Brain microvascular endothelial cell (primary cell): ENCODE measurements at regions not wholly inside any gene's neighbourhood (a gene's known extent, or its start where the extent isn't known, plus 50 kb on each side); places are given as distances from the start of the nearest gene placed in this dataset.
"Not testable (repeated sequence)": the region's sequence is repeated elsewhere in the genome, so short reads cannot be mapped to it uniquely, and the experiment has no call there.

Source experiments
- DNase-seq: peaks from one replicate; pipeline ENCODE4 v3.0.0-alpha.2; 2020
- H3K27ac ChIP-seq: fragments of 250-450 bp; sonication (Bioruptor Pico); 2 replicates; pipeline ENCODE4 v1.5.1; 2020; ENCODE audit warnings: mild to moderate bottlenecking, moderate library complexity
- H3K27me3 ChIP-seq: fragments of 250-450 bp; sonication (Bioruptor Pico); replicated peaks from 2 replicates; pipeline ENCODE4 v1.5.1; 2020; ENCODE audit warnings: mild to moderate bottlenecking
- H3K36me3 ChIP-seq: fragments of 250-450 bp; sonication (Bioruptor Pico); replicated peaks from 2 replicates; pipeline ENCODE4 v1.5.1; 2020; ENCODE audit warnings: mild to moderate bottlenecking
- H3K4me3 ChIP-seq: 2 replicates; pipeline ENCODE4 v1.5.1; 2011; ENCODE audit warnings: low read depth, mild to moderate bottlenecking, control low read depth, low read length, moderate library complexity
- in situ Hi-C: cut with HindIII; loops from 2 replicates; pipeline ENCODE4 v1.10.0; 2017; ENCODE audit warnings: low sequenced_read_pairs, low pct_ligation_motif_present
- TF ChIP-seq, protein P1 (sequence below): IDR thresholded peaks from 2 replicates; pipeline ENCODE4 v1.5.1; 2011; ENCODE audit warnings: low read depth, mild to moderate bottlenecking, moderate library complexity, low read length, control low read depth, inconsistent platforms; ENCODE audit errors: missing control alignments

DNA sequence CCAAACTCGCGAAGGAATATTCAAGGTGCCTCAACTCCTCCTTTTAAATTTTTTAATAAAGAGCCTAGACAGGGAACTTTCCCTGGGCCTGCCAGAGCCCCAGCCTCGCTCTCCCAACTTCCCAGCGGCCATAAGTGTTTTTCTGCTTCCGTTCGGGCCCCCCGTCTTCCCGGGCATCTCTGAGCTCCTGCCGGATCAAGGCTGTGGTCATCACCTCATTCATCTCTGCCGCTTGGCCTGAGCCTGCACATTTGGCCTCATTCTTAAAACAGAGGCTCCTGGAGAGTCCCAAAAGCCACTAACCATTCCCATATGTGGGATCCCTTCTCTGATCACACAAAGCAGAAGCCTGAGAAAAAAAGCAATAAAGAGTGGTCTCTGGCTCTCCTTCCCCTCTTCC, 969.1 kb upstream of the DEFB115 start:
- TF ChIP-seq, protein P1, sequence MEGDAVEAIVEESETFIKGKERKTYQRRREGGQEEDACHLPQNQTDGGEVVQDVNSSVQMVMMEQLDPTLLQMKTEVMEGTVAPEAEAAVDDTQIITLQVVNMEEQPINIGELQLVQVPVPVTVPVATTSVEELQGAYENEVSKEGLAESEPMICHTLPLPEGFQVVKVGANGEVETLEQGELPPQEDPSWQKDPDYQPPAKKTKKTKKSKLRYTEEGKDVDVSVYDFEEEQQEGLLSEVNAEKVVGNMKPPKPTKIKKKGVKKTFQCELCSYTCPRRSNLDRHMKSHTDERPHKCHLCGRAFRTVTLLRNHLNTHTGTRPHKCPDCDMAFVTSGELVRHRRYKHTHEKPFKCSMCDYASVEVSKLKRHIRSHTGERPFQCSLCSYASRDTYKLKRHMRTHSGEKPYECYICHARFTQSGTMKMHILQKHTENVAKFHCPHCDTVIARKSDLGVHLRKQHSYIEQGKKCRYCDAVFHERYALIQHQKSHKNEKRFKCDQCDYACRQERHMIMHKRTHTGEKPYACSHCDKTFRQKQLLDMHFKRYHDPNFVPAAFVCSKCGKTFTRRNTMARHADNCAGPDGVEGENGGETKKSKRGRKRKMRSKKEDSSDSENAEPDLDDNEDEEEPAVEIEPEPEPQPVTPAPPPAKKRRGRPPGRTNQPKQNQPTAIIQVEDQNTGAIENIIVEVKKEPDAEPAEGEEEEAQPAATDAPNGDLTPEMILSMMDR, result no peak
- Histone ChIP-seq H3K27ac (no peak overlapping the region), H3K27me3 (no peaks in the 10 kb centered on the region), H3K4me3 (no peak overlapping the region), H3K36me3 (no peaks in the 10 kb centered on the region)
- in situ Hi-C loops, result no loop called here
- DNase-seq, result no peak

DNA sequence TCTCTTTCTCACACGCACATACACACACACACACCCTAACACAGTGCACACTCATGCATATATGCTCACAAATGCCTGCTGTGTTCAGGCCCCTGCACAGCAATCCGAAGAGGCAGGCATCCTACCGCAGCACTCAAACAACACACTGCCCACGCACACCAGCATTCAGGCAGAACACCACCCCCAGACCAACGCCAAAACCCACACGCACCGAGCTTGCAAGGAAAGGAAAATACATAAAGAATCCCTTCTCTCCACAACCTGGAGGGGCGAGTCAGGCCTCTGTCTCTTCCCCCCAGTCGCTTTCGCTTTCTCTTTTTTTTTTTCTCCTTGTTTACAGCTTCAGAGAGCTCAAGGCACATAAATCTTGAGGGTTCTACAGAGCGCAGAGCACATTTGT, 968.4 kb upstream of the DEFB115 start:
- in situ Hi-C loops, H3K27me3 ChIP-seq, H3K27ac ChIP-seq, H3K36me3 ChIP-seq, H3K4me3 ChIP-seq: not testable (repeated sequence)
- DNase-seq, result peak; percentile 4

DNA sequence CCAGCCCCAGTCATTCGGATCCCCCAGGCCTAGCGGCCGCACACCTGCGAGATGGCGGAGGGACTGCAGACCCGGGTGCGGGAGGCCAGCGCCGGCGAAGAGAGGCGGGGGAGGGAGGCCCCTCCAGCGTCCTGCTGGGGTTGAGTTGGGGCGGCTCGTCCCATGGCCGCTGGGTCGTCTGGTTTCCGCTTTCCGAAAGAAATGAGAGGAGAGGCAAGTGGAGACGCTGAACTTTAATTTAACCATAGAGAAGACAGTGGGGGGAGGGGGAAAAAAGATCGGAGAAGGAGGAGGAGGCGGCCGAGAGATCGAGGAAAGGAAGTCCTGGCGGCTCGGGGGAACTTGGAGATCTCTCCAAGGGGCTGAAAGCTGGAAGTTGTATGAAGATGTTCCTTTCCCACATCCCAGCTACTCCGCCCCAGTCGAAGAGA, 967.7 kb upstream of the DEFB115 start:
- peak overlapping the region; percentile 12 for H3K4me3 ChIP-seq
- peak overlapping the region; percentile 21 for H3K27ac ChIP-seq
- H3K27me3 ChIP-seq, H3K36me3 ChIP-seq, DNase-seq, in situ Hi-C loops: not testable (repeated sequence)

DNA sequence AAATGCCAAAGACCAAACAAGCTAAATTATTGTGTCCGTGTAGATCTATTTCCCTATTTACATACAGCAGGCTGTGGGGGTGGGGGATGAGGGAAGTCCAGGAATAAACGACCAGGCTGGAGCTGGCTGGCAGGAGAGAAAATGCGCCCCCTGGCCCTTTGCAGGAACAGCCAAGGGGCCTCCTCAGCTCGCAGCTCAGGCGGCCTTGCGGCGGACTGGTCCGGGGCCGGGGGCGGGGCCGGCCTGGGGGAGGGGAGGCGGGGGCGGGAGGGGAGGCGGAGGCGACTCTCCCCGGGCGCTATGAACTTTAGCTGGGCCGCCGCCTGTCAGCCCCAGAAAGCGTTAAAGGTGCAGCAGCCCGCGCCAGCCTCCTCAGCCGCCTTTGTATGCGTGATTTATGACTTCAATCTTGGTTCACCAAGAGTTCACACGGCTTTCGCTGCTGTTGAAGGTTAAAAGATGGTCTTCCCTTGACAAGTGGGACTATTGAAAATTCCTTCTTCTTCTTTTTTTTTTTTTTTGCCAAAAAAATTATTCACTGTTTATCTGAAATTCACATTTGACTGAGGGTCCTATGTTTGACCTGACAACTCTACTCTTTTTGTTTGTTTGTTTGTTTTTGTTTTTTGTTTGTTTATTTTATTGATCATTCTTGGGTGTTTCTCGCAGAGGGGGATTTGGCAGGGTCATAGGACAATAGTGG, 967.0 kb upstream of the DEFB115 start:
- H3K36me3 ChIP-seq, in situ Hi-C loops, H3K27me3 ChIP-seq, H3K4me3 ChIP-seq: not testable (repeated sequence)
- H3K27ac ChIP-seq, result peak overlapping the region; percentile 21
- DNase-seq, result peak; percentile 7

DNA sequence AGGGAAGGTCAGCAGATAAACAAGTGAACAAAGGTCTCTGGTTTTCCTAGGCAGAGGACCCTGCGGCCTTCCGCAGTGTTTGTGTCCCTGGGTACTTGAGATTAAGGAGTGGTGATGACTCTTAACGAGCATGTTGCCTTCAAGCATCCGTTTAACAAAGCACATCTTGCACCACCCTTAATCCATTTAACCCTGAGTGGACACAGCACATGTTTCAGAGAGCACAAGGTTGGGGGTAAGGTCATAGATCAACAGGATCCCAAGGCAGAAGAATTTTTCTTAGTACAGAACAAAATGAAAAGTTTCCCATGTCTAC, 966.4 kb upstream of the DEFB115 start:
- H3K36me3 ChIP-seq, in situ Hi-C loops, H3K27me3 ChIP-seq, H3K4me3 ChIP-seq, H3K27ac ChIP-seq, DNase-seq: not testable (repeated sequence)

DNA sequence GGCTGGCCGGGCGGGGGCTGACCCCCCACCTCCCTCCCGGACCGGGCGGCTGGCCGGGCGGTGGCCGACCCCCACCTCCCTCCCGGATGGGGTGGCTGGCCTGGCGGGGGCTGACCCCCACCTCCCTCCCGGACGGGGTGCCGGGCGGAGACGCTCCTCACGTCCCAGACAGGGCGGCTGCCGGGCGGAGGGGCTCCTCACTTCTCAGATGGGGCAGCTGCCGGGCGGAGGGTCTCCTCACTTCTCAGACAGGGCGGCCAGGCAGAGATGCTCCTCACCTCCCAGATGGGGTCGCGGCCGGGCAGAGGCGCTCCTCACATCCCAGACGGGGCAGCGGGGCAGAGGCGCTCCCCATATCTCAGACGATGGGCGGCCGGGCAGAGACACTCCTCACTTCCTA, 965.8 kb upstream of the DEFB115 start:
- H3K36me3 ChIP-seq, in situ Hi-C loops, H3K27me3 ChIP-seq, H3K27ac ChIP-seq, DNase-seq, H3K4me3 ChIP-seq: not testable (repeated sequence)

DNA sequence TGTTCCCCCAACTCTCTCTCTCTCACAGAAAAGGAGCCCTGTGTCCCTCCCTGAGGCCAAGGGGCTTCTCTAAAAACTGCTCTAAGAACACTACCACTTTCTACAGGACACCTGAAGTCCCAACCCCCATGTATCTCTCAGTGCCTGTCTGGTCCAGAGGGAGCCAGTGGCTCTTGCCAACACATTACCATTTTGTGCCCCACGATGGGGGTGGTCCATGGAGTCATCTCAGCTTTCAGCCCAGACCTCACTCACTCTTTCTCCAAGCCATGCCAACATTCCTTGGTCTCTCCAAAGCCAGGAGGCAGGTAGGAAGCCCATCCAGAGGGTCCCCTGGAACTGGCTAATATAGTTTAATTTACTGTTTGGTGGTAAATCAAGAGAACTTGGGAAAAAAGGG, 962.1 kb upstream of the DEFB115 start:
- in situ Hi-C loops, DNase-seq, H3K27me3 ChIP-seq, H3K27ac ChIP-seq, H3K4me3 ChIP-seq, H3K36me3 ChIP-seq: not testable (repeated sequence)

DNA sequence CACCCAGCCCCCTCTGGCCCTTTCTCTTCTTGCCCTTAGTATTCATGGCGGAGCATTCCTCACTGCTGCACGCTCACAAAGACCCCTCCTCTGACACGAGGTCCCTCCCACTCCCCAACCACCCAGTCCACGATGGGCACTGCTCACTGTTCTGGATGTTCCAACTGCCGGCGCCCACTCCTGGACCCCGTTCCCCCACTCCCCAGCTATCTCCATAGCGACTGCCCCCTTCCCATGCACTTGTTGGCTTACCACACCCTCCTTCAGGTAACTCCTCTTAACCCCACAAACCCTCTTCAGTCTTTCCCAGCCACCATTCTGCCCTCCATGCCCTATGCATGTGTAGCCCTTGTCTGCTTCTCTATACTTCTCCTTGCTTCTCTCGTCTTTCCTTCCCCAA, 961.5 kb upstream of the DEFB115 start:
- H3K27ac ChIP-seq, in situ Hi-C loops, H3K4me3 ChIP-seq: not testable (repeated sequence)

DNA sequence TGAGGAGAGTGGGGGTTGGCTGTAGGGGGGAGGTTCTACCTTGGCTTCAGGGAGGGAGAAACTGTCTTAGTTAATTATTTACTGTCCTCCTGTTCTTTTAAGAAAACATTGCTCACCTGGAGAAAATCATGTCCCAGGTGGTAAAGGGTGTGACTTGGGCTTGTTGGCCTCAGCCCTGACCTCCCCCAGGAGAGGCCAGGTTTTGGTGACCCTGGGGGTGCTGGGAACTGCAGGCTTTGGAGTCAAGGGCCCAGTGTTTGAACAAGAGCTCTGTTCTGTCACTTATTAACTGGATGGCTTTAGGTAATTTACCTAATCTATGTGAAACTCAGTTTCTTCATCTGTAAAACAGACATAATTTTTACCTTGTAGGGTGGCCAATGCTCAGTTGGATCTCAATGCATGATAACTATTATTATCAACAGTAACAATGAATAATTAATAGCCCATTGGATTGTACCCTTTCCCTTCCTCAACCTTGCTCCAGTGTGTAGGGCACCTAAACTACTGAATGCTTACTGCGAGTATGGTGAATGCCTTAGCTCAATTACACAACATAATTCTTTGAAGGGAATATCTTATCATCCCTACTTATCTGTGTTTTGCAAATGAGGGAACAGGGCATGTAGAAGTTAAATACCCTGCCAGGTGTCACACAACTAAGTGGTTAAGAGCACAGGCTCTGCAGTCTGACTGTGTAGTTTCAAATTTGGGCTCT, 959.4 kb upstream of the DEFB115 start:
- H3K27me3 ChIP-seq, in situ Hi-C loops, H3K4me3 ChIP-seq, H3K27ac ChIP-seq, DNase-seq, H3K36me3 ChIP-seq: not testable (repeated sequence)

More for the DNA sequence above, 961.5 kb upstream of the DEFB115 start:
- not testable (repeated sequence) for H3K27me3 ChIP-seq, H3K36me3 ChIP-seq, DNase-seq

DNA sequence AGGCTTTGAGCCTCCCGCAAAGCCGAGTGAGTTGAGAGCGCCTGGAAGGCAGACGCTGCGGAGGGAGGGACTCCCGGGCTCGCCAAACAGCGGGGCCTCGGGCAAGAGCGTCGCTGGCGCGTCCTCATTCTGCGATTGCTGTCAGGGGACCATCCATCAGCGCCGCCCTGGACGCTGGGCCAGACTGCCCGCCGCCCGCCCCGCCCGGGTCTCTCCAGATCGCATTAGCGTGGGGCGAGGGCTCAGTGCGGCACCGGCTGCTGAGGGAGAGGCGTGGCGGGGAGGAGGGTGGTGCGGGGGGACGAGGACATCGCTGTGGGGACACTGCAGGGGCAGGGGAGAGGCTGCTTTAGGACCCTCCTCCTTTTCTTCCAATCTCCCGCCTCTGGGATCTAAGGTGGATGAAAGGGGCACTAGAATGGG, 957.2 kb upstream of the DEFB115 start:
- H3K27ac ChIP-seq, H3K4me3 ChIP-seq, DNase-seq, H3K27me3 ChIP-seq, in situ Hi-C loops, H3K36me3 ChIP-seq: not testable (repeated sequence)

DNA sequence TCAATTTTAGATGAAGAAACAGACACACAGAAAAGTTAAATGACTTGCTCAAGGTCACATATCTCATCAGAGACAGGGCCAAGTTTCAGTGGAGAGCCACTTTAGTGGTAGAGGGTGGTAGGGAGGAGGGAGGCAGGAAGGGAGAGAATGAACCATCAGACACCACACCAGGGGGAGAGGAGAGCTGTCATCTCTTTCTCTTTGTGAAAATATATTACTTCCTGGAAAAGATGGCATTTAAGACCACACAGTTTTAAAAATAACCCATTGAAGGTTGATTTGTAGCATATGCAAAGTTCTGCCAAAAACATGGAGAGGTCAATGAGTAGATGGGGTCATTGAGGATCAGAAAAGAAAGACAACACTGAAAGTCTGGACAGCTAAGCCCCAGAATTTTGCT, 954.7 kb upstream of the DEFB115 start:
- H3K36me3 ChIP-seq, in situ Hi-C loops, DNase-seq, H3K27me3 ChIP-seq, H3K4me3 ChIP-seq, H3K27ac ChIP-seq: not testable (repeated sequence)

DNA sequence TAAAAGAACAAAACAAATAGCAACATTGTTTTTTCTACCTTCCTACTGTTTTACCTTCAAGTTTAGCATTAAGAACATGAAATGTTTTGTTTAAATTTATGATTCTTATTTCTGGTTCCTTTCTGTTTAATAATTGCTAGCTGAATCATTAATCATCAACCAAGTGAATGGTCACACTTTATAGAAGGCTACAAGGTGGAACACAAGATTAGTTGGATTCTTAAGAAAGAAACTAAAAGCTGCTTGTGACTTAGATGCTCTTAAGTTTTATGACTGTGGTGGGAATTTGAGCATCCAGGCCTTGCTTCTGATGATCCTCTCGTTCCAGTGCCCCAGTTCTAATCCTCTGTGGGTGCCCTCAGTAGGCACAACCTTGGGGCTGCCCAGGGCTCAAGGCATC, 947.5 kb upstream of the DEFB115 start:
- in situ Hi-C loops, DNase-seq, H3K36me3 ChIP-seq, H3K27ac ChIP-seq, H3K4me3 ChIP-seq, H3K27me3 ChIP-seq: not testable (repeated sequence)

DNA sequence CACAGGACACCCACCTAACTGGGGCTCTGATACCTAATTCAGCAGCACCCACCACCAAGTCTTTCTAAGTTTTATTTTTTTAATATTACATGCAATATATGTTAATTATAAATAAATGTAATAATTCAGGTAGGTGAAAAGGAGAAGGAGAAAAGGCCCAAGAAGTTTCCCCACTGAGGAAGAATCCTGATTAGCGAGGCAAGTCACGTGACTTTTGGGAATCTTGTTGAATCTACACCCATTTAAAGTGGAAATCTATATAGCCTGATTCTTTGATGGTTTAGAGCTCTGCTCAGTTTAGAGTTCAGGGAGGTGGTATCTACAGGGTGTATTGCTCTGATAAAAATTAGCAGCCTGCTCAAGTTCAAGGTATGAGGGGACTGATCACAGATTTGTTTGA, 947.1 kb upstream of the DEFB115 start:
- in situ Hi-C loops, H3K27me3 ChIP-seq: not testable (repeated sequence)

DNA sequence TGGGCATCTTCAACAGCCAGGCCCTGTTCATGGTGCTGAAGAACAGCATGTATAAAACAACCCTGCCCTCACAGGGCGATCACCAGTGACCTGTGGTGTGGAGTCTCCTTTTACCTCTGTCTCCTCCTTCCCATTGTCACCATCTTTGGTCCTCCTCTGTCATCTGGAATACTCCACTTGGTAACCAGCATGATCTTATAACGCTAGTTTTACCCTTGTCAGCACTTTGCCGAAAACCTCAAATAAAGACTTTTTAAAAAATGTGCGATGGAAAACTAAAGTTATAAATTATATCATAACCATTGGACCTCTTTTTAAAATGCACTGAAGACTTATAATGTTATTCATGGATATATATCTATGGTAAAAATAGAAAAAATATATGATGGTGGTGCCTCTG, 945.2 kb upstream of the DEFB115 start:
- H3K4me3 ChIP-seq, H3K27me3 ChIP-seq, in situ Hi-C loops, H3K36me3 ChIP-seq, DNase-seq, H3K27ac ChIP-seq: not testable (repeated sequence)

More for the DNA sequence above, 947.1 kb upstream of the DEFB115 start:
- DNase-seq, H3K4me3 ChIP-seq, H3K36me3 ChIP-seq, H3K27ac ChIP-seq: not testable (repeated sequence)
